Ovary (tissue), 7 donors: ENCODE measurements at regions not wholly inside any gene's neighbourhood (a gene's known extent, or its start where the extent isn't known, plus 50 kb on each side); places are given as distances from the start of the nearest gene placed in this dataset.

Source experiments
- DNase-seq, 5 donors: peaks; one replicate each; pipeline ENCODE4 v3.0.0-alpha.2; 2019 to 2020
- H3K27ac ChIP-seq, 2 donors: fragments of 200-600 bp; one replicate each; pipeline versions ENCODE4 v1.5.1 to v1.8.0; 2019 to 2022
- H3K27me3 ChIP-seq: fragments of 200-600 bp; one replicate; pipeline ENCODE4 v1.8.0; 2022
- H3K36me3 ChIP-seq: fragments of 200-600 bp; sonication (generic); one replicate; pipeline ENCODE4 v1.5.1; 2019
- H3K4me1 ChIP-seq: one replicate; pipeline ENCODE4 v1.8.1; 2013; ENCODE audit warnings: mild to moderate bottlenecking, moderate library complexity; ENCODE audit not compliant: insufficient read depth
- H3K4me3 ChIP-seq: fragments of 200-600 bp; sonication (generic); one replicate; pipeline ENCODE4 v1.5.1; 2017
- H3K9me3 ChIP-seq, 2 donors: fragments of 200-600 bp in 1 of 2; sonication (generic) in 1 of 2; one replicate each; pipeline versions ENCODE4 v1.5.1 to v1.8.1; 2013 to 2019; ENCODE audit warnings: mild to moderate bottlenecking in 1 of 2, moderate library complexity in 1 of 2
- EP300 ChIP-seq: sonication (generic); formaldehyde crosslinking; IDR thresholded peaks from one replicate; pipeline ENCODE4 v1.6.1; 2017; ENCODE audit warnings: antibody characterized with exemption
- POLR2A ChIP-seq: fragments of 450-650 bp; IDR thresholded peaks from one replicate; pipeline ENCODE4 v1.6.1; 2017; ENCODE audit warnings: antibody characterized with exemption, mild to moderate bottlenecking, moderate library complexity
- WGBS, 3 donors: extraction: QIAGEN DNeasy Blood & Tissue Kit in 1 of 3; methylation state at CpG; one replicate each; pipeline versions ENCODE4 v1.1.5 to v1.1.7; 2013 to 2017; 5-methylcytosine and 5-hydroxymethylcytosine counted together
- intact Hi-C, 4 donors: fragments of 100-400 bp; cut with DNase I; formaldehyde crosslinking; loops; one replicate each; pipeline versions ENCODE4 v1.11.0 to v1.15.1; 2022 to 2023
- TF ChIP-seq, protein P1 (sequence below), 3 donors: fragments of 450-650 bp in 2 of 3; fragments of 200-600 bp in 1 of 3; IDR thresholded peaks; one replicate each; pipeline versions ENCODE4 v1.5.1 to v1.8.0; 2016 to 2022; ENCODE audit warnings: antibody characterized with exemption in 3 of 3, mild to moderate bottlenecking in 1 of 3
- donor health status: DM: no; HTN: no; CAD: no; lungs with moderate emphysema.
- donor health status: DM: no; HTN: no; CAD: no.
- donor health status: Bipolar disorder and iron deficiency.
- donor health status: DM: no; HTN: no; CAD: no.
- donor health status: DM: yes; HTN: yes; CAD: no.

DNA sequence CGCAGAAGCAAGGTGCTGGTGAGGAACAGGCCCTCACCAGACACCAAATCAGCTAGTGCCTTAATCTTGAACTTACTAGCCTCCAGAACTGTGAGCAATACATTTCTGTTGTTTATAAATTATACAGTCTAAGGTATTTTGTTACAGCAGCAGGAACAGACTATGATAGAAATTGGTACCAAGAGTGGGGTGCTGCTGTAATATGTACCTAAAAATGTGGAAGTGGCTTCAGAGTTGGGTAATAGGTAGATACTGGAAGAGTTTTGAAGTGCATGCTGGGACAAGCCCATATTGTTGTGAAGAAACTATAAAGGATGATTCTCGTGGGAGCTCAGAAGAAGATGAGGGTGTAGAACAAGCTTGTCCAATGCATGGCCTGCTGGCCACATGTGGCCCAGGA lies 866.8 kb downstream of the C6orf118 start:
- Histone ChIP-seq H3K4me1 (no peaks in the 10 kb centered on the region), H3K27ac (no peak overlapping the region), H3K27me3 (no peaks in the 10 kb centered on the region), H3K4me3 (no peak overlapping the region), H3K36me3 (no peaks in the 10 kb centered on the region), H3K9me3 (no peaks in the 10 kb centered on the region)
- 82 to 93% (median 88%) methylated on average over 2 of the region's 2 CpGs for WGBS, 3 donors
- DNase-seq = no peak
- intact Hi-C loops = no loop called here
- no peak for TF ChIP-seq POLR2A
- no peak for TF ChIP-seq EP300
- TF ChIP-seq, protein P1, sequence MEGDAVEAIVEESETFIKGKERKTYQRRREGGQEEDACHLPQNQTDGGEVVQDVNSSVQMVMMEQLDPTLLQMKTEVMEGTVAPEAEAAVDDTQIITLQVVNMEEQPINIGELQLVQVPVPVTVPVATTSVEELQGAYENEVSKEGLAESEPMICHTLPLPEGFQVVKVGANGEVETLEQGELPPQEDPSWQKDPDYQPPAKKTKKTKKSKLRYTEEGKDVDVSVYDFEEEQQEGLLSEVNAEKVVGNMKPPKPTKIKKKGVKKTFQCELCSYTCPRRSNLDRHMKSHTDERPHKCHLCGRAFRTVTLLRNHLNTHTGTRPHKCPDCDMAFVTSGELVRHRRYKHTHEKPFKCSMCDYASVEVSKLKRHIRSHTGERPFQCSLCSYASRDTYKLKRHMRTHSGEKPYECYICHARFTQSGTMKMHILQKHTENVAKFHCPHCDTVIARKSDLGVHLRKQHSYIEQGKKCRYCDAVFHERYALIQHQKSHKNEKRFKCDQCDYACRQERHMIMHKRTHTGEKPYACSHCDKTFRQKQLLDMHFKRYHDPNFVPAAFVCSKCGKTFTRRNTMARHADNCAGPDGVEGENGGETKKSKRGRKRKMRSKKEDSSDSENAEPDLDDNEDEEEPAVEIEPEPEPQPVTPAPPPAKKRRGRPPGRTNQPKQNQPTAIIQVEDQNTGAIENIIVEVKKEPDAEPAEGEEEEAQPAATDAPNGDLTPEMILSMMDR (IDR thresholded peaks at IDR 0.05) = no peak

DNA sequence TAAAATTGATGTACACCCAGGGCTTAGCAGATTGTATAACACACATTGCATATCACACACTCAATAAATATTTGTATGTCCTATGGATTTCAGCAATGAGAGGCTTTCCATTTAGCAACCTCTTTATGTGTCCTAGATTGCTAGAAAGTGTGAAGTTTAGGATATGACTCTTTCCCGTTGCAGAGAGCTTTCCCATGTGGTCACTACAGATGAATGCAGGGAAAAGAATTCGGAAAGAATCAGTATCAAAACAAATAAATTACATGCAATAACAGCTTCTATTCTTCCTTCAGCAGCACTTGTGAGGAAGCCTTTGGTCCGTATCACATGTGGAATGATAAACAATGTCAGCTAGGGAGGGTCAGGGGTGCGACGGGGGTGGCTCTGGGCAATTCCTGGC lies 870.1 kb downstream of the C6orf118 start:
- 14 to 53% (median 19%) methylated on average over 5 of the region's 5 CpGs for WGBS, 3 donors
- intact Hi-C loops = no loop called here
- H3K4me3 ChIP-seq = no peak overlapping the region
- DNase-seq = no peak
- H3K36me3 ChIP-seq = no peaks in the 10 kb centered on the region
- no peak for TF ChIP-seq EP300
- TF ChIP-seq, protein P1 (IDR thresholded peaks at IDR 0.05) = no peak
- TF ChIP-seq POLR2A = no peak
- no peaks in the 10 kb centered on the region for H3K27me3 ChIP-seq
- no peak overlapping the region for H3K27ac ChIP-seq
- no peaks in the 10 kb centered on the region for H3K4me1 ChIP-seq
- H3K9me3 ChIP-seq = no peaks in the 10 kb centered on the region

DNA sequence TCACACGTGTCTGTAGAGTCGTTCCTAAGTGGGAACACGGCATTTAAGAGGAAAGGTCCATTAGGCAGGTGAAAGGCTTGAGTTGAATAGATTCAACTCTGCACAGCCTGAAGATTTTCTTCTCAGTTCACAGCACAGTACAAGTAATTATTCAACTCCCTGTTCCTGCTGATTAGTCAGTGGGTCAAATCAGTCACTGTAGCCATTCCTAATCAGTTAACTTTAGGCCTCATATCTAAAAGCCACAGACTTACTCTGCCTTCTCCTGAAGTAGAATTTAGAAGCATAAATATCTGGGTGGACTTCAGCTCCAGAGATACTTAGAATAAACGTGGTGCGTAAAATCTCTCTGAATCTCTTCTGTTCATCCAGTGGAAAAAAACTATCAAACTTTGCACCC lies 872.4 kb downstream of the C6orf118 start:
- WGBS, 3 donors = 84 to 91% (median 87%) methylated on average over 5 of the region's 5 CpGs
- Histone ChIP-seq H3K36me3 (no peaks in the 10 kb centered on the region), H3K4me3 (no peak overlapping the region), H3K27me3 (no peaks in the 10 kb centered on the region), H3K27ac (no peak overlapping the region), H3K9me3 (no peaks in the 10 kb centered on the region), H3K4me1 (no peaks in the 10 kb centered on the region)
- no peak for TF ChIP-seq EP300
- no peak for TF ChIP-seq POLR2A
- TF ChIP-seq, protein P1 (IDR thresholded peaks at IDR 0.05) = no peak
- no peak for DNase-seq
- intact Hi-C loops = no loop called here

DNA sequence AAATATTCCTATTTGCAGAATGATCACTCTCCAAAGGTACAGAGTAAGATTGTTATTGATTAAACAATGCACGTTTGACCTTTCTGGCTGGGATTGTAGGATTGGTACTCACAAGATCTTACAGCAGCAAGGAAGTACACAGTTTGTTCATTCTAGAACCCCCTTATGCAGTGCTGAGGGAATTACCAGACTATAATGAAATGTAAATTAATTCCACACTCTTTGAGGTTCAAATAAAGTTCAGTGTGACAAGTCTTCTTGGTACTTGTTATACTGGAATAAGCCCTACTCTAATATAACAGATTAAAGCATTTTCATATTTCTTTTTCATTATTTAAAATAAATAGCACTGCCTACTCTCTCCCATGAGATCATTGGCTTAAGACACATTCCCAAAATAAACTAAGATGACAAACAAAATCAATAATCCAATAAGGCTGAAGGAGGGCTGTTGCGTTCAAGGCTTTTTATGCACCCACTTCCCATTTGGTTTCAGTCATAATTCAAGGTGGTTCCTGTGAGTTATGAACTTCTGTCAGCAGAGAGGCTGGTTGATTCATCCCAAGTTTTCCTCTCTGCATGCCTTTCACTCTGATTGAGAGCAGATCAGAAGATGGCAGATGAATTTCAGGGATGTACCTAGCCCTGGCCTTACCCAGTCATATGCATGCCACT lies 881.5 kb downstream of the C6orf118 start:
- Histone ChIP-seq H3K27me3 (no peaks in the 10 kb centered on the region), H3K27ac (no peak overlapping the region), H3K4me1 (no peaks in the 10 kb centered on the region), H3K9me3 (no peaks in the 10 kb centered on the region), H3K4me3 (no peak overlapping the region), H3K36me3 (no peaks in the 10 kb centered on the region)
- TF ChIP-seq EP300 (no peak), POLR2A (no peak)
- TF ChIP-seq, protein P1 (IDR thresholded peaks at IDR 0.05) = no peak
- intact Hi-C loops = no loop called here
- no peak for DNase-seq
- 85 to 89% (median 86%) methylated on average over 2 of the region's 2 CpGs for WGBS, 3 donors
